ENCODE measurements at regions not wholly inside any gene's neighbourhood (a gene's known extent, or its start where the extent isn't known, plus 50 kb on each side); places are given as distances from the start of the nearest gene placed in this dataset.
A peak's percentile ranks its signal among the peaks of the same experiment; 100 is the strongest.
"Not testable (repeated sequence)": the region's sequence is repeated elsewhere in the genome, so short reads cannot be mapped to it uniquely, and the experiment has no call there.

DNA sequence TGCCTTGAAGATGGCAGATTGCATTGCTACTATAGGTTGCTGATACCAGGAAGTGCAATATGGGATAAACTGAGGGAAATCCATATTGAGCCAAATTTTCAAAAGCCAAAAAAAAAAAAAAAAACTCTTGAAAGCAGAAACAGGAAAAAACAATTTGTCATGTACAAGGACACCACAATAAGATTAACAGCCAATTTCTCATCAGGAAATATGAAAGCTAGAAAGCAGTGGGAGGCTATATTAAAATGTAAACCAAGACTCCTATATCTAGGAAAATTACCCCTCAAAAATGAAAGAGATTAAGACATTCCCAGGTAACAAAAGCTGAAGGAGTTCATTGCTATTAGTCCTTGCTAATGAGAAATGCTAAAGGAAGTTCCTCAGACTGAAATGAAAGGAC, 462.8 kb upstream of the DPH6 start:
- TF ChIP-seq, protein P1, sequence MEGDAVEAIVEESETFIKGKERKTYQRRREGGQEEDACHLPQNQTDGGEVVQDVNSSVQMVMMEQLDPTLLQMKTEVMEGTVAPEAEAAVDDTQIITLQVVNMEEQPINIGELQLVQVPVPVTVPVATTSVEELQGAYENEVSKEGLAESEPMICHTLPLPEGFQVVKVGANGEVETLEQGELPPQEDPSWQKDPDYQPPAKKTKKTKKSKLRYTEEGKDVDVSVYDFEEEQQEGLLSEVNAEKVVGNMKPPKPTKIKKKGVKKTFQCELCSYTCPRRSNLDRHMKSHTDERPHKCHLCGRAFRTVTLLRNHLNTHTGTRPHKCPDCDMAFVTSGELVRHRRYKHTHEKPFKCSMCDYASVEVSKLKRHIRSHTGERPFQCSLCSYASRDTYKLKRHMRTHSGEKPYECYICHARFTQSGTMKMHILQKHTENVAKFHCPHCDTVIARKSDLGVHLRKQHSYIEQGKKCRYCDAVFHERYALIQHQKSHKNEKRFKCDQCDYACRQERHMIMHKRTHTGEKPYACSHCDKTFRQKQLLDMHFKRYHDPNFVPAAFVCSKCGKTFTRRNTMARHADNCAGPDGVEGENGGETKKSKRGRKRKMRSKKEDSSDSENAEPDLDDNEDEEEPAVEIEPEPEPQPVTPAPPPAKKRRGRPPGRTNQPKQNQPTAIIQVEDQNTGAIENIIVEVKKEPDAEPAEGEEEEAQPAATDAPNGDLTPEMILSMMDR (IDR thresholded peaks at IDR 0.05): no peak
- DNase-seq (no peak), ATAC-seq (no peak)
- H3K4me3 ChIP-seq: no peak overlapping the region
- H3K9me3 ChIP-seq: peaks cover 0 to 35% of the 10 kb centered on the region in 2 donors
- intact Hi-C loops (cut with DNase I): no loop called here
- H3K27ac ChIP-seq: no peak overlapping the region
- no peaks in the 10 kb centered on the region for H3K27me3 ChIP-seq
- H3K4me1 ChIP-seq: no peaks in the 10 kb centered on the region
- H3K36me3 ChIP-seq: no peaks in the 10 kb centered on the region

DNA sequence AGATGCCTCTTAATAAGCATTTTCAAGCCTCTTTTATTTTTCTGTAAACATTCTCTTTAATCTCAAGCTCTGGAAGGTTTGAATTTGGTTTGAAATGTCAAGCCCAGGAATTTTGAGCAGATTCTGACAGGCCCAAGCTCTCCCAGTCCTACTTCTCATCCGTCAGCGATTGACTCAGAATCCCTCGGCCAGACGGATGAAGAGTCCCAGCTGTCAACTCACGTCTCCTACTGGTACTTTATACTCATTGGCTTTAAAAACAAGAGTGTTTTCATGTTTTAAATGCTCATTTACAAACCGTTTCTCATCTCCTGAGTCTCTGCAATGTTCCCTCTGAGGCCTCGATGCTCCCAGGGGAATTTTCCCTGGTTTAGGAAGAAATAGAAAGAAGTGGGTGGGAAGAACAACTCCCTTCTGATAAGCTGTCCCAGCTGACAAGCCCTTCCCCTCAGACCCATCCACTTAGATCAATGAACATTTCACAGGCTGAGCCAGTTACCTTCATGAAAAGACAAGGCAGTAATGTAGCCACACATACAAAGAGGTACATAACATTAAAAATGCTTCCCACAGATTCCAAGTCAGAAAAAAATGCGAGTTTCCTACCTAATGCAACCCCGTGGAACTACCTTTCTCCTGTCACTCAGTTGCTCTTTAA, 478.2 kb upstream of the DPH6 start:
- DNase-seq (peak in 2 of 4 donors; percentile 13 to 24), ATAC-seq (no peak)
- Histone ChIP-seq H3K27ac (no peak overlapping the region), H3K27me3 (no peaks in the 10 kb centered on the region), H3K4me3 (no peak overlapping the region), H3K4me1 (no peaks in the 10 kb centered on the region), H3K36me3 (no peaks in the 10 kb centered on the region), H3K9me3 (peaks cover 0 to 5% of the 10 kb centered on the region in 2 donors)
- intact Hi-C loops (cut with DNase I): no loop called here
- TF ChIP-seq, protein P1 (IDR thresholded peaks at IDR 0.05): no peak

DNA sequence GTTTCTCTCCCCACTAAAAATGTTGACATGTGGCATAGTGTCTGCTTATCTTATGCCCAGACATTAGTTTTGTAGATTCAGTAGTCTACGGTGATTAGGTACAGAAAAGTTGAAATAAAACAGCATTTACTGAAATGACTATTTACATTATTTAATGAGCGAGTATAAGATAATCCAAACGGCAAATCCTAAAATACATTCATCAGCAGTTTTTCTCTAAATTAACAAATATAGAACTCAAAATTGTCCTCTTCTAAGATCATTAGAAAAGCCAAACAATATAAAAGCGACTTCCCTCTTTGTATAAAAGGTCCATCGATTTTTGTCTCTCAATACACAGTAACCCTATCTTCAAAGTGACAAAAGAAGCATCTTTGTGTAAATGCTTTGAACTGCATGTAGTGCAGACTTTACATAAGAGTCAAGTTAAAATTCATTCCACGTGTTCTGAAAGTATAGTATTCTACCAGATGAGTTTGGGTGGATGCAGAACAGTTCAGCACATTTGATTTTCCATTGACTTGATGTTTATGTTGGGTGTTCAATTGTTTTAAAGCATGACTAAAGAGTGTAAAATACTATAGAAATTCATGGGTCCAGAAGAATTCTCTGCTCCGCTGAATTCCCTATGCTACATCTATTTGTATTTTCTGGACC, 480.8 kb upstream of the DPH6 start:
- no peaks in the 10 kb centered on the region for H3K4me1 ChIP-seq
- no peak overlapping the region for H3K4me3 ChIP-seq
- no peaks in the 10 kb centered on the region for H3K9me3 ChIP-seq
- H3K36me3 ChIP-seq: no peaks in the 10 kb centered on the region
- no peak for DNase-seq
- H3K27ac ChIP-seq: no peak overlapping the region
- intact Hi-C loops (cut with DNase I): no loop called here
- TF ChIP-seq, protein P1 (IDR thresholded peaks at IDR 0.05): no peak
- no peaks in the 10 kb centered on the region for H3K27me3 ChIP-seq
- no peak for ATAC-seq

DNA sequence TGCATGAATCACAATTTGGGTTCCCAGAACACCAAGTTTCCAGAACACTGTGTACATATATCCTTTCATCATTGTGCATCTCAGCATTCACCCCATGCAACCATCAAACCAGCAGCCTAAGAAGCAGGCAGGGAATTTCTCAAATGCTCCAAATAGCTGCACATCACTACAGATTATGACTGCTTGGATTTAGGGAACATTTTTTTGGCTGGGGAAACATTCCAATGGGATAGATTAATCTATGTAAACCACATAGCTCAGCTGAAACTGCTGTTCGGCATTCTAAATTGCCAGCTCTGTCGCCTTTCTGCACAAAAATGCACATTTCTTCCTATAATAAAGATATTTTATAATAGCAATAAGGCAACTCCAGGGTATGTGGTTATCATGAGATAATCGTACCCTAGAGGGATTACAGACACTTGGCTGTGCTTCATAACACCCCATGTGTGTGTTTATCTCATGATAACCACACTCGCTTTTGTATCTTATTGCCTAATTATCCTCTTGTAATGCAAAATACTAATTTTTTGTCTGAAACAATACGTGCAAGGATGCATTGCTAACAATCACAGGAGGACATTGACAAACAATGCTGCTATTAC, 483.7 kb upstream of the DPH6 start:
- Histone ChIP-seq H3K4me1 (no peaks in the 10 kb centered on the region), H3K27ac (no peak overlapping the region), H3K27me3 (no peaks in the 10 kb centered on the region), H3K36me3 (no peaks in the 10 kb centered on the region), H3K4me3 (no peak overlapping the region), H3K9me3 (no peaks in the 10 kb centered on the region)
- TF ChIP-seq, protein P1 (IDR thresholded peaks at IDR 0.05): no peak
- no peak for ATAC-seq
- intact Hi-C loops (cut with DNase I): no loop called here
- no peak for DNase-seq

GRCh38 chr15:36039996-36040572, 494.1 kb upstream of the DPH6 start:
- Histone ChIP-seq H3K9me3 (peaks cover 0 to 7% of the 10 kb centered on the region in 2 donors), H3K4me3 (no peak overlapping the region), H3K27ac (no peak overlapping the region), H3K27me3 (no peaks in the 10 kb centered on the region), H3K36me3 (no peaks in the 10 kb centered on the region), H3K4me1 (no peaks in the 10 kb centered on the region)
- TF ChIP-seq, protein P1 (IDR thresholded peaks at IDR 0.05): no peak
- intact Hi-C loops (cut with DNase I): no loop called here
- ATAC-seq: no peak
- DNase-seq: no peak

DNA sequence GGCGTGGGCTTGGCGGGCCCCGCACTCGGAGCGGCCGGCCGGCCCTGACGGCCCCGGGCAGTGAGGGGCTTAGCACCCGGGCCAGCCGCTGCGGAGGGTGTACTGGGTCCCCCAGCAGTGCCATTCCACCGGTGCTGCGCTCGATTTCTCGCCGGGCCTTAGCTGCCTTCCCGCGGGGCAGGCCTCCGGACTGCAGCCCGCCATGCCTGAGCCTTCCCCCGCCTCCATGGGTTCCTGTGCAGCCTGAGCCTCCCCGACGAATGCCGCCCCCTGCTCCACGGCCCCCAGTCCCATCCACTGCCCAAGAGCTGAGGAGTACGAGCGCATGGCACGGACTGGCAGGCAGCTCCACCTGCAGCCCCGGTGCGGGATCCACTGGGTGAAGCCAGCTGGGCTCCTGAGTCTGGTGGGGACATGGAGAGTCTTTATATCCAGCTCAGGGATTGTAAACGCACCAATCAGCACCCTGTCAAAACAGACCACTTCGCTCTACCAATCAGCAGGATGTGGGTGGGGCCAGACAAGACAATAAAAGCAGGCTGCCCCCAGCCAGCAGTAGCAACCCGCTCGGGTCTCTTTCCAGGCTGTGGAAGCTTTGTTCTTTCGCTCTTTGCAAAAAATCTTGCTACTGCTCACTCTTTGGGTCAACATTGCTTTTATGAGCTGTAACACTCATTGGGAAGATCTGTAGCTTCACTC, 501.2 kb upstream of the DPH6 start:
- H3K36me3 ChIP-seq; ATAC-seq; H3K27ac ChIP-seq; H3K4me3 ChIP-seq; H3K4me1 ChIP-seq; H3K9me3 ChIP-seq; H3K27me3 ChIP-seq; intact Hi-C loops (cut with DNase I): not testable (repeated sequence)
- DNase-seq: peak in 1 of 4 donors; percentile 53
